OCI-LY3 (cell line): ENCODE measurements at regions not wholly inside any gene's neighbourhood (a gene's known extent, or its start where the extent isn't known, plus 50 kb on each side); places are given as distances from the start of the nearest gene placed in this dataset.

Source experiments
- CTCF ChIP-seq: fragments of 200-600, 300-600 bp; sonication (generic); IDR thresholded peaks from 2 replicates; pipeline ENCODE4 v1.5.1; 2014; ENCODE audit warnings: antibody characterized with exemption, low read length, low read depth
- EZH2phosphoT487 ChIP-seq: fragments of 200-600 bp; shearing (Covaris generic); IDR thresholded peaks from 2 replicates; pipeline ENCODE4 v1.6.1; 2018; ENCODE audit warnings: antibody characterized with exemption, mixed run types, low read depth

GRCh38 chr16:55154956-55155355, 169.0 kb upstream of the IRX6 start:
- TF ChIP-seq CTCF (no peak), EZH2phosphoT487 (no peak)
